Left ventricle myocardium inferior (tissue), 1 donor: ENCODE measurements at regions not wholly inside any gene's neighbourhood (a gene's known extent, or its start where the extent isn't known, plus 50 kb on each side); places are given as distances from the start of the nearest gene placed in this dataset.

Experiments used
- DNase-seq: peaks from one replicate; pipeline ENCODE4 v3.0.0-alpha.2; 2020
- H3K27ac ChIP-seq: fragments of 200-600 bp; replicated peaks from 2 replicates; pipeline ENCODE4 v1.8.0; 2021
- H3K27me3 ChIP-seq: fragments of 200-600 bp; 2 replicates; pipeline ENCODE4 v1.8.0; 2021; ENCODE audit warnings: low read depth
- H3K36me3 ChIP-seq: fragments of 200-600 bp; 2 replicates; pipeline ENCODE4 v1.8.0; 2021
- H3K4me1 ChIP-seq: fragments of 200-600 bp; 2 replicates; pipeline ENCODE4 v1.8.0; 2021
- H3K4me3 ChIP-seq: fragments of 200-600 bp; 2 replicates; pipeline ENCODE4 v1.8.0; 2021; ENCODE audit warnings: mild to moderate bottlenecking, moderate library complexity
- H3K9me3 ChIP-seq: fragments of 200-600 bp; replicated peaks from 2 replicates; pipeline ENCODE4 v1.8.0; 2021
- intact Hi-C: fragments of 100-400 bp; cut with micrococcal nuclease; formaldehyde crosslinking; loops from one replicate; pipeline ENCODE4 v1.11.0; 2022
- TF ChIP-seq, protein P1 (sequence below): fragments of 200-600 bp; IDR thresholded peaks from 2 replicates; pipeline ENCODE4 v1.8.0; 2021; ENCODE audit warnings: antibody characterized with exemption, mild to moderate bottlenecking, borderline replicate concordance
- donor health status: DM: no; HTN: yes; CAD: no; lungs with severe emphysema.

DNA sequence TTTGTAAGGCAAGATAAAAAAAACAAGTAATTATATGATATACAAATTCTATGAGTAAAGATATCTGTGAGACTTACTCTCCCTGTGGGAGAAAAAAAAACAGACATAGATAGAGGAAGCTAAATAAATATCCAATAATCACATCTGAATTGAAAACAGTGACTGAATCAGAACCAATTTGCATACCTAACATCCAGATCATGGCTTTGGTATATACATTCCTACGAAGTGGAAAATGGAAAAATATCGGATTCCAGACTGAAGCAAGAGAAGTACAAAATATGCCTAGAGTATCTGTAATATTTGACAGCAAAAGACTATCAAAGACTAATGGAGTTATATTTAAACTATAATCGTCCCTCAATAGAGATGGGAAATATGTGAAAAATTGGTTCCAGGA is 1108.1 kb upstream of the CHAC2 start:
- TF ChIP-seq, protein P1, sequence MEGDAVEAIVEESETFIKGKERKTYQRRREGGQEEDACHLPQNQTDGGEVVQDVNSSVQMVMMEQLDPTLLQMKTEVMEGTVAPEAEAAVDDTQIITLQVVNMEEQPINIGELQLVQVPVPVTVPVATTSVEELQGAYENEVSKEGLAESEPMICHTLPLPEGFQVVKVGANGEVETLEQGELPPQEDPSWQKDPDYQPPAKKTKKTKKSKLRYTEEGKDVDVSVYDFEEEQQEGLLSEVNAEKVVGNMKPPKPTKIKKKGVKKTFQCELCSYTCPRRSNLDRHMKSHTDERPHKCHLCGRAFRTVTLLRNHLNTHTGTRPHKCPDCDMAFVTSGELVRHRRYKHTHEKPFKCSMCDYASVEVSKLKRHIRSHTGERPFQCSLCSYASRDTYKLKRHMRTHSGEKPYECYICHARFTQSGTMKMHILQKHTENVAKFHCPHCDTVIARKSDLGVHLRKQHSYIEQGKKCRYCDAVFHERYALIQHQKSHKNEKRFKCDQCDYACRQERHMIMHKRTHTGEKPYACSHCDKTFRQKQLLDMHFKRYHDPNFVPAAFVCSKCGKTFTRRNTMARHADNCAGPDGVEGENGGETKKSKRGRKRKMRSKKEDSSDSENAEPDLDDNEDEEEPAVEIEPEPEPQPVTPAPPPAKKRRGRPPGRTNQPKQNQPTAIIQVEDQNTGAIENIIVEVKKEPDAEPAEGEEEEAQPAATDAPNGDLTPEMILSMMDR = no peak
- no peak for DNase-seq

DNA sequence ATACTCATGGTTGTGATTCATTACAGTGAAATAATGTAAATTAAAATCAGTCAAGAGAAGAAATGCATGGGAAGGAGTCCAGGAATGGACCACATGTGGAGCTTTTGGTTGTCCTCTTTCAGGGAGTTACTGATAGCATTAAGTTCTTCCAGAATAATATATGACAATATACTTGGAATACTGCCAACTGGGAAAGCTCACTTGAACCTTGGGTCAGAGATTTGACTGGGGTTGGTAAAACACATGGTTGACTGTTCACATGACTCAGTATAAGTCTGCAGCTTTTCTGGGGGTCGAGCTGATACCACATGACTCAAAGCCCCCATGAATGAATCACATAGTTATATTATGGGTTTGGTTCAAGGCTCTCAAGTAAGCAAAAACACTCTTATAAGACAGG is 1109.0 kb upstream of the CHAC2 start:
- TF ChIP-seq, protein P1 = no peak
- H3K4me1 ChIP-seq = no peaks in the 10 kb centered on the region
- no peak overlapping the region for H3K4me3 ChIP-seq
- intact Hi-C loops = no loop called here
- no peak overlapping the region for H3K27ac ChIP-seq
- no peaks in the 10 kb centered on the region for H3K36me3 ChIP-seq
- no peak for DNase-seq
- H3K27me3 ChIP-seq = no peaks in the 10 kb centered on the region
- peaks cover 1% of the 10 kb centered on the region for H3K9me3 ChIP-seq

More for the DNA sequence above, 1108.1 kb upstream of the CHAC2 start:
- Histone ChIP-seq H3K27me3 (no peaks in the 10 kb centered on the region), H3K27ac (no peak overlapping the region), H3K4me1 (no peaks in the 10 kb centered on the region), H3K9me3 (peaks cover 11% of the 10 kb centered on the region), H3K4me3 (no peak overlapping the region), H3K36me3 (no peaks in the 10 kb centered on the region)
- intact Hi-C loops = no loop called here

DNA sequence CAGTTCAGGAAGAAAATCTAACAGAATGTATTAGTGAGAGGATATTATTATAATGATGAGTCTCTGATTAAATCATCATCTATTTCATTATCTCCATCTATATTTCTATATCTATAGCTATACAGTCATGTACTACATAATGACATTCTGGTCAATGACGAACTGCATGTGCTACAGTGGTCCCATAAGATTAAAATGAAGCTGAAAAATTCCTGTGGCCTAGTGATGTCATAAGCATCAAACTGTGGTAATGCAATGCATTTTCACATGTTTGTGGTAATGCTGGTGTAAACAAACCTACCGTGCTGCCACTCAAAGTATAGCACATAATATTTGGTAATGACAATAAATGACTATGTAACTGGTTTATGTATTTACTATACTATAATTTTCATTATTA is 1127.9 kb upstream of the CHAC2 start:
- H3K36me3 ChIP-seq = no peaks in the 10 kb centered on the region
- TF ChIP-seq, protein P1 = no peak
- no peaks in the 10 kb centered on the region for H3K4me1 ChIP-seq
- no peak overlapping the region for H3K27ac ChIP-seq
- H3K27me3 ChIP-seq = no peaks in the 10 kb centered on the region
- DNase-seq = no peak
- no peak overlapping the region for H3K4me3 ChIP-seq
- intact Hi-C loops = no loop called here
- peaks cover 8% of the 10 kb centered on the region for H3K9me3 ChIP-seq

DNA sequence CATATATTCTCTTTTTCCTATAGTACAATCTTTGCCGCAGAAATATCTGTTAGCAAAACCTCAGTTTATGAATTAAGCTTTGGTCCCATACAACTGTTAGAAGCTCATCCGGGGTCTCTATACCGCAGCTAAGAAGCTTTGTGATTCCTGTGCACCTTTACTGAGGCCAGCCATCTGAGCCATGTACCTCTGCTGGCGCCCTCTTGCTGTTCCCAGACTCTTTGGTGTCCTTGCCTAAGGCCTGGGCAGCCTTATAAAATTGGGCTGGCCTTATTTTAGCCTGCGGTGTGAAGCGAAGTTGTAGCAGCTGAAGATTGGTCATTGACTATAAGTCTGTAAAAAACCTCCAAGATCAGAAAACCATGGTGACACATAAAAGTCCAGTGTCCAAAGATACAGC is 1135.1 kb upstream of the CHAC2 start:
- no peaks in the 10 kb centered on the region for H3K4me1 ChIP-seq
- no peak overlapping the region for H3K4me3 ChIP-seq
- H3K9me3 ChIP-seq = no peaks in the 10 kb centered on the region
- TF ChIP-seq, protein P1 = no peak
- intact Hi-C loops = no loop called here
- no peaks in the 10 kb centered on the region for H3K27me3 ChIP-seq
- H3K27ac ChIP-seq = no peak overlapping the region
- H3K36me3 ChIP-seq = no peaks in the 10 kb centered on the region
- no peak for DNase-seq

DNA sequence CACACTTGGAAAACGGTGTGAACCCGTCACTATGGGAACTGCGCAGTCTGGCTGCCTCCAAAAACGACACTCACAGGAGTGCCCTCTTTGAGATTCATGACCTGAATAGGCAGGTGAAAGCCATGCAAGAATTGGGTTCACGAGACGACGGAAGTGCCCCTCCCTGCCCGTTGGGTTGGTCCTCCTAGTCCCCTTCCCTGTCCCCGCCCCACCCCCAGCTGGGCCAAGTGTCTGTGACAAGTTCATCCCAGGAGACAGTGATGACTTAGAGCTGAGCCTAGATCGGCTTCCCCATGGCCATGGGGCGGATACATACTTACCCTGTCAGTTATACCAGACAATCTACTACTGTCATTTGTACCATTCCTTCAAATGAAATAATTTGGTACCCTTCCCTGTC is 1137.7 kb upstream of the CHAC2 start:
- Histone ChIP-seq H3K4me3 (no peak overlapping the region), H3K27ac (no peak overlapping the region), H3K27me3 (no peaks in the 10 kb centered on the region), H3K9me3 (peaks cover 4% of the 10 kb centered on the region), H3K36me3 (no peaks in the 10 kb centered on the region), H3K4me1 (no peaks in the 10 kb centered on the region)
- TF ChIP-seq, protein P1 = no peak
- intact Hi-C loops = no loop called here
- no peak for DNase-seq

DNA sequence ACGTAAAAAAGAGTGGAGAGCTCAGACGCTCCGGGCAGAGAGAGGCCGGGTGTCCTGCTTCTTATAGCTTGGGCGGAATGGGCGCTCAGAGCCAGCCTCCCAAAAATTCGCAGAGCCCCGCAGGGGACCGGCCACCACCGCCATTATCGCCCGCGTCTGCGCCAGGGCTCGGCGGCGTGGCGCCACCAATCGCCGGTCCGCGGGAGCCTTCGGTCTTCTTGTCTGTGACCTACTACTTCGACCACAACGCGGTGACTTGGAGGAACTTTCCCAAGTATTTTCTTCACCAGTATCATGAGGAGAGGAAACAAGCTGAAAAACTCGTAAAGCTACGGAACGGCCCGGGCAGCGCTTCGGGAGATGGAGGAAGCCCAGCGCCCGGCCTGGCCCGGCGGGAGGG is 1138.1 kb upstream of the CHAC2 start:
- no peak for DNase-seq
- Histone ChIP-seq H3K27me3 (no peaks in the 10 kb centered on the region), H3K27ac (no peak overlapping the region), H3K4me3 (no peak overlapping the region), H3K4me1 (no peaks in the 10 kb centered on the region), H3K9me3 (peaks cover 4% of the 10 kb centered on the region), H3K36me3 (no peaks in the 10 kb centered on the region)
- TF ChIP-seq, protein P1 = no peak
- intact Hi-C loops = no loop called here
